HG02610 (cell line): ENCODE measurements at regions not wholly inside any gene's neighbourhood (a gene's known extent, or its start where the extent isn't known, plus 50 kb on each side); places are given as distances from the start of the nearest gene placed in this dataset.

Experiments used
- ATAC-seq: cut with Tn5 transposase; IDR thresholded peaks from one replicate; pipeline ENCODE4 v1.9.1; 2021; ENCODE audit warnings: mild to moderate bottlenecking, moderate library complexity; ENCODE audit not compliant: unreplicated experiment

GRCh38 chr3:88535563-88535962 lies 385.8 kb downstream of the C3orf38 start:
- ATAC-seq = no peak

GRCh38 chr3:88542916-88543315 lies 393.2 kb downstream of the C3orf38 start:
- no peak for ATAC-seq

GRCh38 chr3:88572450-88572849 lies 422.7 kb downstream of the C3orf38 start:
- no peak for ATAC-seq

GRCh38 chr3:88573472-88573871 lies 423.7 kb downstream of the C3orf38 start:
- no peak for ATAC-seq

- no peak for ATAC-seq
These were observed 424.4 kb downstream of the C3orf38 start for GRCh38 chr3:88574146-88574545.

- ATAC-seq = no peak
These were observed 434.7 kb downstream of the C3orf38 start for GRCh38 chr3:88584451-88584850.

- no peak for ATAC-seq
These were observed 436.4 kb downstream of the C3orf38 start for GRCh38 chr3:88586121-88586640.

- ATAC-seq = no peak
These were observed 439.4 kb downstream of the C3orf38 start for GRCh38 chr3:88589138-88589537.

- no peak for ATAC-seq
These were observed 445.3 kb downstream of the C3orf38 start for GRCh38 chr3:88595026-88595425.

GRCh38 chr3:88596451-88596850 lies 446.7 kb downstream of the C3orf38 start:
- ATAC-seq = no peak

- ATAC-seq = no peak
These were observed 461.1 kb downstream of the C3orf38 start for GRCh38 chr3:88610820-88611219.

GRCh38 chr3:88611826-88612326 lies 462.1 kb downstream of the C3orf38 start:
- no peak for ATAC-seq

GRCh38 chr3:88616413-88616812 lies 466.7 kb downstream of the C3orf38 start:
- no peak for ATAC-seq

- no peak for ATAC-seq
These were observed 467.5 kb downstream of the C3orf38 start for GRCh38 chr3:88617283-88617682.

GRCh38 chr3:88618021-88618645 lies 468.4 kb downstream of the C3orf38 start:
- ATAC-seq = no peak

- no peak for ATAC-seq
These were observed 471.8 kb downstream of the C3orf38 start for GRCh38 chr3:88621586-88621985.

GRCh38 chr3:88623709-88624108 lies 473.9 kb downstream of the C3orf38 start:
- no peak for ATAC-seq

- no peak for ATAC-seq
These were observed 476.8 kb downstream of the C3orf38 start for GRCh38 chr3:88626456-88627120.

GRCh38 chr3:88628901-88629300 lies 478.5 kb upstream of the EPHA3 start:
- ATAC-seq = no peak

- no peak for ATAC-seq
These were observed 475.2 kb upstream of the EPHA3 start for GRCh38 chr3:88632226-88632625.

- no peak for ATAC-seq
These were observed 466.8 kb upstream of the EPHA3 start for GRCh38 chr3:88640581-88640980.

GRCh38 chr3:88641033-88641604 lies 466.3 kb upstream of the EPHA3 start:
- no peak for ATAC-seq
